ENCODE measurements at regions not wholly inside any gene's neighbourhood (a gene's known extent, or its start where the extent isn't known, plus 50 kb on each side); places are given as distances from the start of the nearest gene placed in this dataset.
A peak's percentile ranks its signal among the peaks of the same experiment; 100 is the strongest.

GRCh38 chr16:51797669-51798259 is 646.7 kb upstream of the SALL1 start:
- no peak for DNase-seq (ENCODE audit: low read depth in 2 of 2)

- no peak for DNase-seq (ENCODE audit: low read depth in 2 of 2)
Measured at GRCh38 chr16:51779240-51779639, 628.2 kb upstream of the SALL1 start.

GRCh38 chr16:51773071-51773890 is 622.2 kb upstream of the SALL1 start:
- no peak for DNase-seq (ENCODE audit: low read depth in 2 of 2)

GRCh38 chr16:51766739-51767138 is 615.7 kb upstream of the SALL1 start:
- no peak for DNase-seq (ENCODE audit: low read depth in 2 of 2)

GRCh38 chr16:51763072-51763661 is 612.1 kb upstream of the SALL1 start:
- no peak for DNase-seq (ENCODE audit: low read depth in 2 of 2)

GRCh38 chr16:51762081-51762996 is 611.3 kb upstream of the SALL1 start:
- DNase-seq (ENCODE audit: low read depth in 2 of 2): peak; percentile 14 to 20

- DNase-seq (ENCODE audit: low read depth in 2 of 2): no peak
Measured at GRCh38 chr16:51761001-51761400, 609.9 kb upstream of the SALL1 start.

- DNase-seq (ENCODE audit: low read depth in 2 of 2): no peak
Measured at GRCh38 chr16:51759999-51760398, 608.9 kb upstream of the SALL1 start.

- no peak for DNase-seq (ENCODE audit: low read depth in 2 of 2)
Measured at GRCh38 chr16:51759329-51759728, 608.3 kb upstream of the SALL1 start.

GRCh38 chr16:51757921-51758479 is 606.9 kb upstream of the SALL1 start:
- no peak for DNase-seq (ENCODE audit: low read depth in 2 of 2)

- DNase-seq (ENCODE audit: low read depth in 2 of 2): no peak
Measured at GRCh38 chr16:51757505-51757904, 606.4 kb upstream of the SALL1 start.

- DNase-seq (ENCODE audit: low read depth in 2 of 2): no peak
Measured at GRCh38 chr16:51757124-51757470, 606.0 kb upstream of the SALL1 start.

GRCh38 chr16:51756447-51757123 is 605.5 kb upstream of the SALL1 start:
- no peak for DNase-seq (ENCODE audit: low read depth in 2 of 2)

GRCh38 chr16:51755577-51756355 is 604.7 kb upstream of the SALL1 start:
- DNase-seq (ENCODE audit: low read depth in 2 of 2): no peak

GRCh38 chr16:51755039-51755501 is 604.0 kb upstream of the SALL1 start:
- DNase-seq (ENCODE audit: low read depth in 2 of 2): no peak

GRCh38 chr16:51753467-51754127 is 602.5 kb upstream of the SALL1 start:
- DNase-seq (ENCODE audit: low read depth in 2 of 2): no peak

- no peak for DNase-seq (ENCODE audit: low read depth in 2 of 2)
Measured at GRCh38 chr16:51752438-51752995, 601.4 kb upstream of the SALL1 start.

GRCh38 chr16:51747329-51747728 is 596.3 kb upstream of the SALL1 start:
- no peak for DNase-seq (ENCODE audit: low read depth in 2 of 2)

GRCh38 chr16:51734220-51734619 is 583.1 kb upstream of the SALL1 start:
- DNase-seq (ENCODE audit: low read depth in 2 of 2): no peak

Measured in fibroblast of skin of left biceps (primary cell).